ENCODE measurements at regions not wholly inside any gene's neighbourhood (a gene's known extent, or its start where the extent isn't known, plus 50 kb on each side); places are given as distances from the start of the nearest gene placed in this dataset.

DNA sequence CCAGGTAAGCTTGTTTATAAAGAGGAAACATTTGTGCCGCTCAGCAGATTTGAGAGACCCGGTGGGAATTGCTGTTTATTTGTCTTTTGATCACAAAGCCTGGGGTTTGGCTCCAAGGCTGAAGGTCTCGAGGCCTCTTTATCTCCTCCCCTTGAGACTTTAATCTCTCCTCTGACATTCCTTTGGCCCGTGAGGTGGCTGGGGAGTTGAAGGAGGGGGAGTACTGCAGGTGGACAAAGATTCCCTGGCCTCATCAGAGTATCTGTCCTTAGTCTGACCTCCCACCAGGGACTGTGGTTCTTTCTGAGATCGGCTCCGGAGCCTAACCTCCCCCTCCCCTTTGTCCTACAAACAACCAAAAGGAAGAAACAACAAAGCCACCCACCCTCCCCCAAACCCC lies 216.5 kb downstream of the MID1IP1 start:
- TF ChIP-seq, protein P1, sequence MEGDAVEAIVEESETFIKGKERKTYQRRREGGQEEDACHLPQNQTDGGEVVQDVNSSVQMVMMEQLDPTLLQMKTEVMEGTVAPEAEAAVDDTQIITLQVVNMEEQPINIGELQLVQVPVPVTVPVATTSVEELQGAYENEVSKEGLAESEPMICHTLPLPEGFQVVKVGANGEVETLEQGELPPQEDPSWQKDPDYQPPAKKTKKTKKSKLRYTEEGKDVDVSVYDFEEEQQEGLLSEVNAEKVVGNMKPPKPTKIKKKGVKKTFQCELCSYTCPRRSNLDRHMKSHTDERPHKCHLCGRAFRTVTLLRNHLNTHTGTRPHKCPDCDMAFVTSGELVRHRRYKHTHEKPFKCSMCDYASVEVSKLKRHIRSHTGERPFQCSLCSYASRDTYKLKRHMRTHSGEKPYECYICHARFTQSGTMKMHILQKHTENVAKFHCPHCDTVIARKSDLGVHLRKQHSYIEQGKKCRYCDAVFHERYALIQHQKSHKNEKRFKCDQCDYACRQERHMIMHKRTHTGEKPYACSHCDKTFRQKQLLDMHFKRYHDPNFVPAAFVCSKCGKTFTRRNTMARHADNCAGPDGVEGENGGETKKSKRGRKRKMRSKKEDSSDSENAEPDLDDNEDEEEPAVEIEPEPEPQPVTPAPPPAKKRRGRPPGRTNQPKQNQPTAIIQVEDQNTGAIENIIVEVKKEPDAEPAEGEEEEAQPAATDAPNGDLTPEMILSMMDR (optimal IDR thresholded peaks at IDR 0.05 in 1 of 3, IDR thresholded peaks at IDR 0.05 in 1 of 3, conservative IDR thresholded peaks at IDR 0.05 in 1 of 3; ENCODE audit: extremely low read depth in 1 of 3, insufficient read depth in 2 of 3, low read length in 3 of 3) = no peak
- no peak for TF ChIP-seq EZH2 (IDR thresholded peaks at IDR 0.05; ENCODE audit: low read length)

Measured in keratinocyte (primary cell).